ENCODE measurements at regions not wholly inside any gene's neighbourhood (a gene's known extent, or its start where the extent isn't known, plus 50 kb on each side); places are given as distances from the start of the nearest gene placed in this dataset.

DNA sequence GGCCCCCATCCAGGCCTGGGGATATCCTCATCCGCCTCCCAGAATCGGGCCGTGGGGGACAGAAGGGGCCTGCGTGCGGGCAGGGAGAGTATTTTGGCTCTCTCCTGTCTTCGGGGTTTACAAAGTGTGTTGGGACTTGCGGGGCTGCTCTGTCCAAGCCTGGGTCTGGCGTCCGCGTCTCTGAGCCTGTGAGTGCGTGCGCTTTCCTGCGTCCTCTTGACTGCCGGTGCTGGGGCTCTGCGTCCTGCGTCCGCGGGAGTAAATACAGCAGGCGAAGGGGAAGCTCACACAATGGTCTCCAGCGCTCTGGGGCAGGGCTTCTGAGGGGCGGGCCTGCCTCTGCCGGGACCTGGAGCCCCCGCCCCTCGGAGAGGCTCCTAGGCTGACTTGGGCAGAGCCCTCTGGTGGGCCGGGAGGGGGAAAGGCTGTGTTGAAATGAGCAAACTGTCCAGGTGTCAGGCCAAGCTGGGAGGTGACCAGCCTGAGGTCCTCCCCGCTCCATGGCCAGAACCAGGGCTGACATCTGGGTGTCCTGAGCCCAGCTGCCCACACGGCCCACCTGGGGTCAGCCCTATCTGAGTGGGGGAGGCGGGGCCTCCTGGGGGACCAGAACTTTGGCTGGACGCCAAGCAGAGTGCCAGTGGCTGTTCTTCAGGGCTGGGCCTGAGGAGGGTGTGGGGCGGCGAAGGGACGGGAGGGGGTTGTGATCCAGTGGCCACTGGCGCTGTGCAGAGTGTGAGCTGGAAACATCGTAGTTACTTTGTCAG lies 233.6 kb downstream of the SEC14L1 start (continued):
- TF ChIP-seq, protein P1, sequence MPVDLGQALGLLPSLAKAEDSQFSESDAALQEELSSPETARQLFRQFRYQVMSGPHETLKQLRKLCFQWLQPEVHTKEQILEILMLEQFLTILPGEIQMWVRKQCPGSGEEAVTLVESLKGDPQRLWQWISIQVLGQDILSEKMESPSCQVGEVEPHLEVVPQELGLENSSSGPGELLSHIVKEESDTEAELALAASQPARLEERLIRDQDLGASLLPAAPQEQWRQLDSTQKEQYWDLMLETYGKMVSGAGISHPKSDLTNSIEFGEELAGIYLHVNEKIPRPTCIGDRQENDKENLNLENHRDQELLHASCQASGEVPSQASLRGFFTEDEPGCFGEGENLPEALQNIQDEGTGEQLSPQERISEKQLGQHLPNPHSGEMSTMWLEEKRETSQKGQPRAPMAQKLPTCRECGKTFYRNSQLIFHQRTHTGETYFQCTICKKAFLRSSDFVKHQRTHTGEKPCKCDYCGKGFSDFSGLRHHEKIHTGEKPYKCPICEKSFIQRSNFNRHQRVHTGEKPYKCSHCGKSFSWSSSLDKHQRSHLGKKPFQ (CRISPR knock-in tag; IDR thresholded peaks at IDR 0.05; ENCODE audit: insufficient replicate concordance) = no peak
- TF ChIP-seq GATAD1 (CRISPR knock-in tag; IDR thresholded peaks at IDR 0.05) (peak; percentile 42; the same call in 1 of the 2 replicates), NFYC (CRISPR knock-in tag; IDR thresholded peaks at IDR 0.05) (peak; percentile 45; the same call in 1 of the 2 replicates), TCF12 (IDR thresholded peaks at IDR 0.05) (no peak), TCF12 (CRISPR knock-in tag; IDR thresholded peaks at IDR 0.05) (no peak), ZSCAN21 (CRISPR knock-in tag; IDR thresholded peaks at IDR 0.05; ENCODE audit: borderline replicate concordance) (peak; percentile 89; the same call in 1 of the 2 replicates), PRPF4 (IDR thresholded peaks at IDR 0.05; ENCODE audit: low read depth, low read length, poor library complexity, severe bottlenecking) (no peak), ZSCAN12 (CRISPR knock-in tag; IDR thresholded peaks at IDR 0.05) (0 out of 2 replicates have a peak, but pooled peaks have one; percentile 71), ATF7-NPFF (CRISPR knock-in tag; IDR thresholded peaks at IDR 0.05; ENCODE audit: low read depth) (0 out of 2 replicates have a peak, but pooled peaks have one; percentile 63), ATAD3A (CRISPR knock-in tag; IDR thresholded peaks at IDR 0.05) (no peak), MED13 (CRISPR knock-in tag; IDR thresholded peaks at IDR 0.05) (no peak), GABPB1 (CRISPR knock-in tag; IDR thresholded peaks at IDR 0.05) (peak; percentile 53; the same call in 1 of the 2 replicates), MYC (CRISPR knock-in tag; IDR thresholded peaks at IDR 0.05; ENCODE audit: borderline replicate concordance) (peak; percentile 91), ZNF775 (CRISPR knock-in tag; IDR thresholded peaks at IDR 0.05; ENCODE audit: borderline replicate concordance) (0 out of 2 replicates have a peak, but pooled peaks have one; percentile 43), ZNF33B (CRISPR knock-in tag; IDR thresholded peaks at IDR 0.05) (0 out of 2 replicates have a peak, but pooled peaks have one; percentile 61), TBL1XR1 (IDR thresholded peaks at IDR 0.05; ENCODE audit: borderline replicate concordance, low read length, partially characterized antibody) (no peak), RXRB (CRISPR knock-in tag; IDR thresholded peaks at IDR 0.05; ENCODE audit: borderline replicate concordance) (peak; percentile 59; the same call in 1 of the 2 replicates), SIX4 (CRISPR knock-in tag; IDR thresholded peaks at IDR 0.05) (0 out of 2 replicates have a peak, but pooled peaks have one; percentile 17), CBX1 (IDR thresholded peaks at IDR 0.05; ENCODE audit: low read depth) (no peak), MYNN (CRISPR knock-in tag; IDR thresholded peaks at IDR 0.05; ENCODE audit: low read depth) (0 out of 2 replicates have a peak, but pooled peaks have one; percentile 73)
- TF ChIP-seq, protein P2, sequence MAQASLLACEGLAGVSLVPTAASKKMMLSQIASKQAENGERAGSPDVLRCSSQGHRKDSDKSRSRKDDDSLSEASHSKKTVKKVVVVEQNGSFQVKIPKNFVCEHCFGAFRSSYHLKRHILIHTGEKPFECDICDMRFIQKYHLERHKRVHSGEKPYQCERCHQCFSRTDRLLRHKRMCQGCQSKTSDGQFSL (CRISPR knock-in tag; IDR thresholded peaks at IDR 0.05) = 0 out of 2 replicates have a peak, but pooled peaks have one; percentile 14
- TF ChIP-seq, protein P3, sequence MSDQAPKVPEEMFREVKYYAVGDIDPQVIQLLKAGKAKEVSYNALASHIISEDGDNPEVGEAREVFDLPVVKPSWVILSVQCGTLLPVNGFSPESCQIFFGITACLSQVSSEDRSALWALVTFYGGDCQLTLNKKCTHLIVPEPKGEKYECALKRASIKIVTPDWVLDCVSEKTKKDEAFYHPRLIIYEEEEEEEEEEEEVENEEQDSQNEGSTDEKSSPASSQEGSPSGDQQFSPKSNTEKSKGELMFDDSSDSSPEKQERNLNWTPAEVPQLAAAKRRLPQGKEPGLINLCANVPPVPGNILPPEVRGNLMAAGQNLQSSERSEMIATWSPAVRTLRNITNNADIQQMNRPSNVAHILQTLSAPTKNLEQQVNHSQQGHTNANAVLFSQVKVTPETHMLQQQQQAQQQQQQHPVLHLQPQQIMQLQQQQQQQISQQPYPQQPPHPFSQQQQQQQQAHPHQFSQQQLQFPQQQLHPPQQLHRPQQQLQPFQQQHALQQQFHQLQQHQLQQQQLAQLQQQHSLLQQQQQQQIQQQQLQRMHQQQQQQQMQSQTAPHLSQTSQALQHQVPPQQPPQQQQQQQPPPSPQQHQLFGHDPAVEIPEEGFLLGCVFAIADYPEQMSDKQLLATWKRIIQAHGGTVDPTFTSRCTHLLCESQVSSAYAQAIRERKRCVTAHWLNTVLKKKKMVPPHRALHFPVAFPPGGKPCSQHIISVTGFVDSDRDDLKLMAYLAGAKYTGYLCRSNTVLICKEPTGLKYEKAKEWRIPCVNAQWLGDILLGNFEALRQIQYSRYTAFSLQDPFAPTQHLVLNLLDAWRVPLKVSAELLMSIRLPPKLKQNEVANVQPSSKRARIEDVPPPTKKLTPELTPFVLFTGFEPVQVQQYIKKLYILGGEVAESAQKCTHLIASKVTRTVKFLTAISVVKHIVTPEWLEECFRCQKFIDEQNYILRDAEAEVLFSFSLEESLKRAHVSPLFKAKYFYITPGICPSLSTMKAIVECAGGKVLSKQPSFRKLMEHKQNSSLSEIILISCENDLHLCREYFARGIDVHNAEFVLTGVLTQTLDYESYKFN (CRISPR knock-in tag; conservative IDR thresholded peaks at IDR 0.05) = peak; percentile 66
- TF ChIP-seq, protein P4, sequence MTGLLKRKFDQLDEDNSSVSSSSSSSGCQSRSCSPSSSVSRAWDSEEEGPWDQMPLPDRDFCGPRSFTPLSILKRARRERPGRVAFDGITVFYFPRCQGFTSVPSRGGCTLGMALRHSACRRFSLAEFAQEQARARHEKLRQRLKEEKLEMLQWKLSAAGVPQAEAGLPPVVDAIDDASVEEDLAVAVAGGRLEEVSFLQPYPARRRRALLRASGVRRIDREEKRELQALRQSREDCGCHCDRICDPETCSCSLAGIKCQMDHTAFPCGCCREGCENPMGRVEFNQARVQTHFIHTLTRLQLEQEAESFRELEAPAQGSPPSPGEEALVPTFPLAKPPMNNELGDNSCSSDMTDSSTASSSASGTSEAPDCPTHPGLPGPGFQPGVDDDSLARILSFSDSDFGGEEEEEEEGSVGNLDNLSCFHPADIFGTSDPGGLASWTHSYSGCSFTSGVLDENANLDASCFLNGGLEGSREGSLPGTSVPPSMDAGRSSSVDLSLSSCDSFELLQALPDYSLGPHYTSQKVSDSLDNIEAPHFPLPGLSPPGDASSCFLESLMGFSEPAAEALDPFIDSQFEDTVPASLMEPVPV (CRISPR knock-in tag; IDR thresholded peaks at IDR 0.05) = no peak

All from HepG2 (cell line).